ACC112 (cell line): ENCODE measurements at regions not wholly inside any gene's neighbourhood (a gene's known extent, or its start where the extent isn't known, plus 50 kb on each side); places are given as distances from the start of the nearest gene placed in this dataset.

Experiments used
- H2AFZ ChIP-seq: fragments of 200-600 bp; sonication (generic); one replicate; pipeline ENCODE4 v1.6.0; 2017; ENCODE audit warnings: antibody characterized with exemption, low read length; ENCODE audit not compliant: unreplicated experiment
- H3K27ac ChIP-seq: fragments of 200-600 bp; sonication (generic); 2 replicates; pipeline ENCODE4 v1.5.1; 2014; ENCODE audit warnings: low read depth, mild to moderate bottlenecking, antibody characterized with exemption, low read length, moderate library complexity
- H3K27me3 ChIP-seq: fragments of 200-600 bp; sonication (generic); 2 replicates; pipeline ENCODE4 v1.6.1; 2014; ENCODE audit warnings: mild to moderate bottlenecking, antibody characterized with exemption, low read length, moderate library complexity, mixed read lengths; ENCODE audit not compliant: insufficient read depth
- H3K36me3 ChIP-seq: fragments of 200-600 bp; sonication (generic); 2 replicates; pipeline ENCODE4 v1.6.1; 2016; ENCODE audit warnings: mild to moderate bottlenecking, antibody characterized with exemption, low read length, moderate library complexity, mixed read lengths; ENCODE audit not compliant: insufficient read depth
- H3K4me1 ChIP-seq: fragments of 200-600 bp; sonication (generic); one replicate; pipeline ENCODE4 v1.6.1; 2016; ENCODE audit warnings: low read length, mixed read lengths; ENCODE audit not compliant: insufficient read depth, unreplicated experiment, control insufficient read depth
- H3K4me3 ChIP-seq: fragments of 200-600 bp; sonication (generic); 2 replicates; pipeline ENCODE4 v1.5.1; 2014; ENCODE audit warnings: mild to moderate bottlenecking, low read depth, low read length
- H3K79me2 ChIP-seq: fragments of 200-600 bp; sonication (generic); one replicate; pipeline ENCODE4 v1.6.0; 2016; ENCODE audit warnings: low read length; ENCODE audit not compliant: control insufficient read depth, unreplicated experiment, insufficient read depth

DNA sequence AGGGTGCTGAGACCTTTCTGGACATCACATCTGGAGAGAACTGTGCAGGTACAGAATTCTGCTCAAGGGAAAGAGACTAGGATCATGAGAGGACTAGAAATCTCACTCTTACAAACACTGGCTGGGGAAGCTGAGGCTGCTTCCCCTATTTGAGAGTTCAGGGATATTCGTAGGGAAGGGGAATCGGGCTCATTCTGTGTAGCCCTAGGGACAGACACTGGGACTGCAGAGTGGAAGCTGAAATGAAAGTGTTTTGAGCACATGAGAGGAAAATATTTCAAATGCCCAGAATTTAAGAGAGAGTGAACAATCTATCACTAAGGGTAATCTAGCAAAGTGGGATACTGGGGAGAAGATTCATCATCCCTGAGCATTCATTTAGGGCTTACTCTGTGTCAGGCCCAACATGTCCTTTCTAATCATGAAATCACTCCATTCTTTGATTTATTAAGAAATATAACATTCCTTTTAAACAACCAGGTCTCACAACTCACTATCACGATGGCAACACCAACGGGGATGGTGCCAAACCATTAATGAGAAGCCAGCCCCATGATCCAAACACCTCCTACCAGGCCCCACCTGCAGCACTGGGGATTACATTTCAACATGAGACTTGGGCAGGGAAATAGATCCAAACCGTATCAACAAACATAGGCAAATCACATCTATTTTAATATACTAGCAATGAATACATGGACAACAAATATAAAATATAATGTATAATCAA lies 63.0 kb downstream of the CPN2 start:
- H3K36me3 ChIP-seq, result peaks cover 3% of the 10 kb centered on the region; the same call in 1 of the 2 replicates
- H3K27ac ChIP-seq, result no peak overlapping the region
- H2AFZ ChIP-seq, result no peak overlapping the region
- H3K4me1 ChIP-seq, result peaks cover 8% of the 10 kb centered on the region
- no peaks in the 10 kb centered on the region for H3K79me2 ChIP-seq
- no peak overlapping the region for H3K4me3 ChIP-seq
- H3K27me3 ChIP-seq, result 0 out of 2 replicates have a peak, but pooled peaks cover 10% of the 10 kb centered on the region
